ENCODE measurements at regions not wholly inside any gene's neighbourhood (a gene's known extent, or its start where the extent isn't known, plus 50 kb on each side); places are given as distances from the start of the nearest gene placed in this dataset.
A peak's percentile ranks its signal among the peaks of the same experiment; 100 is the strongest.

- DNase-seq (ENCODE audit: insufficient read length, low spot score) (no peak), FAIRE-seq (no peak)
- TF ChIP-seq POLR2A (IDR thresholded peaks at IDR 0.05; ENCODE audit: low read depth, low read length) = no peak
These were observed 395.1 kb downstream of the PLK2 start for GRCh38 chr5:58064801-58065200.

DNA sequence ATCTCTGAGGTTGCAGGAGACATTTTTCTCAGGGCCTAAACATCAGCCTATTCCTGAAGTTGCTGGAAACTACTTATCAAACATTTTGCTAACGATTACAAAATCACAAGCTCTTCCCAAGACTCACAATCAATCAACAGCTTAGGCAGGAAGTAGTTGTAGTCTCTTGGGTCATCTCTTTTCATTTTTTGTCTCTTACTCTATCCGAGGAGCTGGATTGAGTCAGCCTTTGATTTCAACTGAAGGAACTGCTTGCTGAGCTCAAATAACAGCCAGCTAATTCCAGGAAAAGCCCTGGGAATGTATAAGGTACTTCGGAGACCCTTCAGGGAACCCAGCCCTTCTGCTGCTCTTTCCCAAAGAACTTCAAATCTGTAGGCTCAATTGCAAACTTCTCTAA lies 398.9 kb downstream of the PLK2 start:
- FAIRE-seq = no peak
- no peak for TF ChIP-seq POLR2A (IDR thresholded peaks at IDR 0.05; ENCODE audit: low read depth, low read length)
- DNase-seq (ENCODE audit: insufficient read length, low spot score) = no peak

GRCh38 chr5:58057324-58057723 lies 402.6 kb downstream of the PLK2 start:
- FAIRE-seq (no peak), DNase-seq (ENCODE audit: insufficient read length, low spot score) (no peak)
- no peak for TF ChIP-seq POLR2A (IDR thresholded peaks at IDR 0.05; ENCODE audit: low read depth, low read length)

DNA sequence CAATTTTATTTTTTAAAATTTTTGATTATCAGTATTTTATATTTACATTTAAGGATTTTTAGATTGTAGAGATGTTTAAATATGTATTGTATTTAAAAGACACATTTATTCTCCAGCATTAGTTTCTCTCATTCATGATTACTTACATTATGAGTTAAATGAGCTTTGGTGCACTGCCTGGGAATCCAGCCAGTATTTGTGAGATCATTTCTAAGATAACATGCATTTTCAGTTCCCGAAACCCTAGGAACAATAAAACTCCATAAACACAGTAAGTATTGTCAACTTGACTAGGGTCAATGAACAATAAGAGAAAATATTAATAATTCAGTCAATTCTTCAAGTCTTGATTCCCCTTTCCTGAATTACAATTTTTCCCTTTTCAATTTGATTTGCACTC lies 403.3 kb downstream of the PLK2 start:
- DNase-seq (ENCODE audit: insufficient read length, low spot score) = no peak
- no peak for TF ChIP-seq POLR2A (IDR thresholded peaks at IDR 0.05; ENCODE audit: low read depth, low read length)
- peak; percentile 41 for FAIRE-seq

GRCh38 chr5:58054018-58054417 lies 405.9 kb downstream of the PLK2 start:
- no peak for TF ChIP-seq POLR2A (IDR thresholded peaks at IDR 0.05; ENCODE audit: low read depth, low read length)
- DNase-seq (ENCODE audit: insufficient read length, low spot score) (no peak), FAIRE-seq (no peak)

GRCh38 chr5:58048954-58049353 lies 410.9 kb downstream of the PLK2 start:
- FAIRE-seq = peak; percentile 15
- TF ChIP-seq POLR2A (IDR thresholded peaks at IDR 0.05; ENCODE audit: low read depth, low read length) = no peak
- no peak for DNase-seq (ENCODE audit: insufficient read length, low spot score)

DNA sequence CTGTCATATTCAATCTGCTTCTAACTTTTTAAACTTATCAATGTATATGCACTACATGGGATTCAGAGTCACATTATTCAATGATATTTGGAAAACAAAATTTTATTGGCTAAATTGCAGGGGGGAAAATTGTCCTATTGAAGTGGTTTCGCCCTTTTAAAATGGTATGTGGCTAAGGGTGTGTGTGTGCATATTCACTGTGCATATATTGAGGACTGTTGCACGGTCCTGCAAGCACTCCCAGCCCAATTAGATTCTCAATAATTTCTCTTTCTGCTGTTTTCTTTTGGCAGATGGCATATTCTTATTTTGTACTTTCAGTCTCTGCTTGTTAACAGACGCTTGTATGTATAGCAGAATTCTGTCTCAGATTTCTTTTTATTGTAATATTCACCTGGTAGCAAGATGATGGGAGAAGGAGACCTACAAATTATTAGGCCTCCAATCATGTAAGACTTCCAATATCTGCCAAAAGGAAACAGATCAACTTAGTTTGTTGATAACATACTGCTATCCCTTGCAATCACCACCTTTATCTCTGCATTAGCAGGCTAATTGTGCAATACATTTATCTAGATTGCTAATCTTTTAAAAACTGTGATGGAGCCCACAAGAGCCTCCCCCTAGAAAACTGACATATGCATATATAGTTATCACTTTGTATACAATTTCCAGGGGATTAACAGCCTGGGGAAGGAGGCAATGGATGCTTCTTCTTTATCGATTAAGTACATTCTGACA lies 411.5 kb downstream of the PLK2 start:
- DNase-seq (ENCODE audit: insufficient read length, low spot score) (no peak), FAIRE-seq (no peak)
- no peak for TF ChIP-seq POLR2A (IDR thresholded peaks at IDR 0.05; ENCODE audit: low read depth, low read length)

GRCh38 chr5:58046371-58046770 lies 413.5 kb downstream of the PLK2 start:
- DNase-seq (ENCODE audit: insufficient read length, low spot score) (no peak), FAIRE-seq (no peak)
- TF ChIP-seq POLR2A (IDR thresholded peaks at IDR 0.05; ENCODE audit: low read depth, low read length) = no peak

GRCh38 chr5:58044166-58044565 lies 415.7 kb downstream of the PLK2 start:
- DNase-seq (ENCODE audit: insufficient read length, low spot score) (no peak), FAIRE-seq (no peak)
- no peak for TF ChIP-seq POLR2A (IDR thresholded peaks at IDR 0.05; ENCODE audit: low read depth, low read length)

- DNase-seq (ENCODE audit: insufficient read length, low spot score) (no peak), FAIRE-seq (peak; percentile 77)
- no peak for TF ChIP-seq POLR2A (IDR thresholded peaks at IDR 0.05; ENCODE audit: low read depth, low read length)
These were observed 416.6 kb downstream of the PLK2 start for GRCh38 chr5:58043032-58043945.

DNA sequence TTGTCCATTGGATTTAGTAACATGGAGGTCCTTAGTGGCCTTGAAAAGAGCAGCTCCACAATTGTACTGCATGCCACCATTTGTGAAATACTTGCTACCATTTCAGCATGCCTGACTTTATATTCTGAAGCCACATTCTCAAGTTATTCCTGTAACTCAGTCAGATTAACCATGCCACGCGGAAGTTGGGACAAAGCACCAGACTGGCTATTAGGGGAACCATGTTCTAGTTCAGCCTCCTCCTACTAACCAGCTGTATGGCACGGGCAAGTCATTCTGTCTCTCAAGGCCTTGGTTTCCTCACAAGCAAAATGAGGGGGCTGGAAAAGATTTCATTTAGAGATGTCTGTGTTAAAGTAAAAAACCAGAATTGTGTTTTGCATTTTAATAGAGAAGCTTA lies 418.0 kb downstream of the PLK2 start:
- TF ChIP-seq POLR2A (IDR thresholded peaks at IDR 0.05; ENCODE audit: low read depth, low read length) = no peak
- no peak for DNase-seq (ENCODE audit: insufficient read length, low spot score)
- peak; percentile 23 for FAIRE-seq

DNA sequence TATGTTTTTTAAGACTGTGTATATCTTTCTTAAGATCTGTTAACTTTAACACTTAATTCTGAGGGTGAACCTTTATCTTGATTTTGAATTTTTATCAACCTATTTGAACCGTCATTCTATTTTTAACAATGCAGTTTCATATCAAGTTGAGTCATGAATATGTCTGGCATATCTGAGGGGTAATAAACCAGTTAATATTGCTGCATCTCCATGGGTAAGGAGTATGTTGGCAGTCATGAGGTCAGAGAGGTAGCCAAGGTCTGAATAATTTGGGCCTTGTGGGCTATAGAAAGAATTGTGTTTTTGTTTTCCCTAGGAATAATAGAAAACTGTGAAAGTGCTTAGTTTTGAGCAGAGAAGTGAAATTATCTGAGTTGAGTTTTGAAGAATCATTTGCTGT lies 419.0 kb downstream of the PLK2 start:
- DNase-seq (ENCODE audit: insufficient read length, low spot score) (no peak), FAIRE-seq (peak; percentile 80)
- no peak for TF ChIP-seq POLR2A (IDR thresholded peaks at IDR 0.05; ENCODE audit: low read depth, low read length)

GRCh38 chr5:58040044-58040443 lies 419.8 kb downstream of the PLK2 start:
- FAIRE-seq = no peak

GRCh38 chr5:58037899-58038298 lies 422.0 kb downstream of the PLK2 start:
- TF ChIP-seq POLR2A (IDR thresholded peaks at IDR 0.05; ENCODE audit: low read depth, low read length) = no peak
- FAIRE-seq (no peak), DNase-seq (ENCODE audit: insufficient read length, low spot score) (no peak)

More at GRCh38 chr5:58040044-58040443, 419.8 kb downstream of the PLK2 start:
- no peak for TF ChIP-seq POLR2A (IDR thresholded peaks at IDR 0.05; ENCODE audit: low read depth, low read length)
- DNase-seq (ENCODE audit: insufficient read length, low spot score) = no peak

GRCh38 chr5:58025809-58026208 lies 434.1 kb downstream of the PLK2 start:
- DNase-seq (ENCODE audit: insufficient read length, low spot score) = no peak
- TF ChIP-seq POLR2A (IDR thresholded peaks at IDR 0.05; ENCODE audit: low read depth, low read length) = no peak
- no peak for FAIRE-seq
